Transverse colon (tissue), 4 donors: ENCODE measurements at regions not wholly inside any gene's neighbourhood (a gene's known extent, or its start where the extent isn't known, plus 50 kb on each side); places are given as distances from the start of the nearest gene placed in this dataset.

Experiments used
- POLR2AphosphoS5 ChIP-seq, 3 donors: sonication (generic); formaldehyde crosslinking; IDR thresholded peaks; one replicate each; pipeline ENCODE4 v1.6.1; 2016; ENCODE audit warnings: antibody characterized with exemption in 3 of 3
- TF ChIP-seq, protein P1 (sequence below), 5 experiments: fragments of 200-600 bp in 3 of 5; fragments of 450-650 bp in 2 of 5; sonication (generic) in 3 of 5; IDR thresholded peaks; 1 replicate in 2 of 5; 2 replicates in 3 of 5; pipeline ENCODE4 v1.5.1; 2016 to 2017; ENCODE audit warnings: antibody characterized with exemption in 5 of 5, inconsistent platforms in 3 of 5, mild to moderate bottlenecking in 2 of 5, moderate library complexity in 1 of 5

DNA sequence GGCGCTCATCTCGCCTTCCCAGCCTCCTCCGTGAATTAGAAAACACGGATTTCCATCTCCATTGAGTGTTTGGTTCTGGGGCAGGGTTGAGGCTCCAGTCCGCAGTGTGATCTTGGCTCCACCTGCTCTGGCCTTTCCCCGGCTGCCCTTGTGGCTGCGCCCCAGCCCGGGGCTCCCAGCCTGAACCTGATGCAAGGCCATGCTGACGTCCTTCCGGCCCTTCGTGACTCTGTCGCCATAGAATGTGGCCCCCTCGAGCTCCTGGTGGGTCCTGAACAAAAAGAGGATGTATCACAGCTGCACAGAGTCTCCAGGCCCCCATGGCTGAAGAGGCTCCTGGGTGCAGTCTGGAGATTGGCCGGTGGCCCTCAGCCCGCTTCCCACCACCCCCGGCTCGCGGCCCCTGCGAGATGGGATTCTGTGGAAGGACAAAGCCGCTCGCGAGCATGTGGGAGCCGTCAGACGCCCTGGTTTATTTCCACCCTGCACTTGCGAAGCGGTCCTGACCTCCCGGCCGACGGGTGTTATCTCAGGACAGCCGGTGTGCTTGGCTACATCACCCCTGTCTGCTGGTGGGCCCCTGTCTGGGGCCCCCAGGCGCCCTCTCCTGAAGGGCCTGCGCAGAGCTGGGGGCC, 1214.0 kb downstream of the BRD1 start:
- TF ChIP-seq, protein P1, sequence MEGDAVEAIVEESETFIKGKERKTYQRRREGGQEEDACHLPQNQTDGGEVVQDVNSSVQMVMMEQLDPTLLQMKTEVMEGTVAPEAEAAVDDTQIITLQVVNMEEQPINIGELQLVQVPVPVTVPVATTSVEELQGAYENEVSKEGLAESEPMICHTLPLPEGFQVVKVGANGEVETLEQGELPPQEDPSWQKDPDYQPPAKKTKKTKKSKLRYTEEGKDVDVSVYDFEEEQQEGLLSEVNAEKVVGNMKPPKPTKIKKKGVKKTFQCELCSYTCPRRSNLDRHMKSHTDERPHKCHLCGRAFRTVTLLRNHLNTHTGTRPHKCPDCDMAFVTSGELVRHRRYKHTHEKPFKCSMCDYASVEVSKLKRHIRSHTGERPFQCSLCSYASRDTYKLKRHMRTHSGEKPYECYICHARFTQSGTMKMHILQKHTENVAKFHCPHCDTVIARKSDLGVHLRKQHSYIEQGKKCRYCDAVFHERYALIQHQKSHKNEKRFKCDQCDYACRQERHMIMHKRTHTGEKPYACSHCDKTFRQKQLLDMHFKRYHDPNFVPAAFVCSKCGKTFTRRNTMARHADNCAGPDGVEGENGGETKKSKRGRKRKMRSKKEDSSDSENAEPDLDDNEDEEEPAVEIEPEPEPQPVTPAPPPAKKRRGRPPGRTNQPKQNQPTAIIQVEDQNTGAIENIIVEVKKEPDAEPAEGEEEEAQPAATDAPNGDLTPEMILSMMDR (IDR thresholded peaks at IDR 0.05), result no peak
- no peak for TF ChIP-seq POLR2AphosphoS5 (IDR thresholded peaks at IDR 0.05)
